ENCODE measurements at regions not wholly inside any gene's neighbourhood (a gene's known extent, or its start where the extent isn't known, plus 50 kb on each side); places are given as distances from the start of the nearest gene placed in this dataset.

DNA sequence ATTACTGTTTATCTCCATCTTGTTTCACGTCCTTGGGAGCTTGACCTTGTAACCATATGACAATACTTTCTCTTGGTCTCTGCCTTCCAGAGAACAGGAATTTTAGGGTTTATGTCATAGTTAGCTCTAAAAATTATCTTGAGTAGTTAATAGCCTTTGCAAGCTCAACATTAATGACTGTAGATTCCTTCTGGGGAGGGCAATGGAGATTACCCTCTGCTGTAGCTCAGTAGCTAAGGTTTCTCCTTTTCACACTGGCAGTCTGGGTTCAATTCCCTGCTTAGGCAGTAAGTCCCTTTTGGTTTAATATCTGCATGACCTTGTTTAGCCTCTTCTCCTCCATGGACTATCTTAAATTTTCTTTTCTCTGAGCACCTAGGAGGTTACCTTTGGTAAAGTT is 181.7 kb upstream of the GPR101 start (continued):
- TF ChIP-seq, protein P1, sequence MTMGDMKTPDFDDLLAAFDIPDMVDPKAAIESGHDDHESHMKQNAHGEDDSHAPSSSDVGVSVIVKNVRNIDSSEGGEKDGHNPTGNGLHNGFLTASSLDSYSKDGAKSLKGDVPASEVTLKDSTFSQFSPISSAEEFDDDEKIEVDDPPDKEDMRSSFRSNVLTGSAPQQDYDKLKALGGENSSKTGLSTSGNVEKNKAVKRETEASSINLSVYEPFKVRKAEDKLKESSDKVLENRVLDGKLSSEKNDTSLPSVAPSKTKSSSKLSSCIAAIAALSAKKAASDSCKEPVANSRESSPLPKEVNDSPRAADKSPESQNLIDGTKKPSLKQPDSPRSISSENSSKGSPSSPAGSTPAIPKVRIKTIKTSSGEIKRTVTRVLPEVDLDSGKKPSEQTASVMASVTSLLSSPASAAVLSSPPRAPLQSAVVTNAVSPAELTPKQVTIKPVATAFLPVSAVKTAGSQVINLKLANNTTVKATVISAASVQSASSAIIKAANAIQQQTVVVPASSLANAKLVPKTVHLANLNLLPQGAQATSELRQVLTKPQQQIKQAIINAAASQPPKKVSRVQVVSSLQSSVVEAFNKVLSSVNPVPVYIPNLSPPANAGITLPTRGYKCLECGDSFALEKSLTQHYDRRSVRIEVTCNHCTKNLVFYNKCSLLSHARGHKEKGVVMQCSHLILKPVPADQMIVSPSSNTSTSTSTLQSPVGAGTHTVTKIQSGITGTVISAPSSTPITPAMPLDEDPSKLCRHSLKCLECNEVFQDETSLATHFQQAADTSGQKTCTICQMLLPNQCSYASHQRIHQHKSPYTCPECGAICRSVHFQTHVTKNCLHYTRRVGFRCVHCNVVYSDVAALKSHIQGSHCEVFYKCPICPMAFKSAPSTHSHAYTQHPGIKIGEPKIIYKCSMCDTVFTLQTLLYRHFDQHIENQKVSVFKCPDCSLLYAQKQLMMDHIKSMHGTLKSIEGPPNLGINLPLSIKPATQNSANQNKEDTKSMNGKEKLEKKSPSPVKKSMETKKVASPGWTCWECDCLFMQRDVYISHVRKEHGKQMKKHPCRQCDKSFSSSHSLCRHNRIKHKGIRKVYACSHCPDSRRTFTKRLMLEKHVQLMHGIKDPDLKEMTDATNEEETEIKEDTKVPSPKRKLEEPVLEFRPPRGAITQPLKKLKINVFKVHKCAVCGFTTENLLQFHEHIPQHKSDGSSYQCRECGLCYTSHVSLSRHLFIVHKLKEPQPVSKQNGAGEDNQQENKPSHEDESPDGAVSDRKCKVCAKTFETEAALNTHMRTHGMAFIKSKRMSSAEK (CRISPR knock-in tag; IDR thresholded peaks at IDR 0.05; ENCODE audit: borderline replicate concordance) = no peak
- TF ChIP-seq HMGA2 (CRISPR knock-in tag; IDR thresholded peaks at IDR 0.05) (no peak), SMAD3 (CRISPR knock-in tag; IDR thresholded peaks at IDR 0.05; ENCODE audit: borderline replicate concordance) (no peak), OVOL2 (CRISPR knock-in tag; IDR thresholded peaks at IDR 0.05; ENCODE audit: borderline replicate concordance) (no peak), TP53 (CRISPR knock-in tag; IDR thresholded peaks at IDR 0.05) (no peak), PRRX2 (CRISPR knock-in tag; IDR thresholded peaks at IDR 0.05) (no peak), CREB1 (CRISPR knock-in tag; IDR thresholded peaks at IDR 0.05) (no peak)
- TF ChIP-seq, protein P2, sequence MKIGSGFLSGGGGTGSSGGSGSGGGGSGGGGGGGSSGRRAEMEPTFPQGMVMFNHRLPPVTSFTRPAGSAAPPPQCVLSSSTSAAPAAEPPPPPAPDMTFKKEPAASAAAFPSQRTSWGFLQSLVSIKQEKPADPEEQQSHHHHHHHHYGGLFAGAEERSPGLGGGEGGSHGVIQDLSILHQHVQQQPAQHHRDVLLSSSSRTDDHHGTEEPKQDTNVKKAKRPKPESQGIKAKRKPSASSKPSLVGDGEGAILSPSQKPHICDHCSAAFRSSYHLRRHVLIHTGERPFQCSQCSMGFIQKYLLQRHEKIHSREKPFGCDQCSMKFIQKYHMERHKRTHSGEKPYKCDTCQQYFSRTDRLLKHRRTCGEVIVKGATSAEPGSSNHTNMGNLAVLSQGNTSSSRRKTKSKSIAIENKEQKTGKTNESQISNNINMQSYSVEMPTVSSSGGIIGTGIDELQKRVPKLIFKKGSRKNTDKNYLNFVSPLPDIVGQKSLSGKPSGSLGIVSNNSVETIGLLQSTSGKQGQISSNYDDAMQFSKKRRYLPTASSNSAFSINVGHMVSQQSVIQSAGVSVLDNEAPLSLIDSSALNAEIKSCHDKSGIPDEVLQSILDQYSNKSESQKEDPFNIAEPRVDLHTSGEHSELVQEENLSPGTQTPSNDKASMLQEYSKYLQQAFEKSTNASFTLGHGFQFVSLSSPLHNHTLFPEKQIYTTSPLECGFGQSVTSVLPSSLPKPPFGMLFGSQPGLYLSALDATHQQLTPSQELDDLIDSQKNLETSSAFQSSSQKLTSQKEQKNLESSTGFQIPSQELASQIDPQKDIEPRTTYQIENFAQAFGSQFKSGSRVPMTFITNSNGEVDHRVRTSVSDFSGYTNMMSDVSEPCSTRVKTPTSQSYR (CRISPR knock-in tag; IDR thresholded peaks at IDR 0.05) = no peak
- TF ChIP-seq, protein P3, sequence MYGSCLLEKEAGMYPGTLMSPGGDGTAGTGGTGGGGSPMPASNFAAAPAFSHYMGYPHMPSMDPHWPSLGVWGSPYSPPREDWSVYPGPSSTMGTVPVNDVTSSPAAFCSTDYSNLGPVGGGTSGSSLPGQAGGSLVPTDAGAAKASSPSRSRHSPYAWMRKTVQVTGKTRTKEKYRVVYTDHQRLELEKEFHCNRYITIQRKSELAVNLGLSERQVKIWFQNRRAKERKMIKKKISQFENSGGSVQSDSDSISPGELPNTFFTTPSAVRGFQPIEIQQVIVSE (CRISPR knock-in tag; IDR thresholded peaks at IDR 0.05; ENCODE audit: borderline replicate concordance) = no peak
- TF ChIP-seq, protein P4, sequence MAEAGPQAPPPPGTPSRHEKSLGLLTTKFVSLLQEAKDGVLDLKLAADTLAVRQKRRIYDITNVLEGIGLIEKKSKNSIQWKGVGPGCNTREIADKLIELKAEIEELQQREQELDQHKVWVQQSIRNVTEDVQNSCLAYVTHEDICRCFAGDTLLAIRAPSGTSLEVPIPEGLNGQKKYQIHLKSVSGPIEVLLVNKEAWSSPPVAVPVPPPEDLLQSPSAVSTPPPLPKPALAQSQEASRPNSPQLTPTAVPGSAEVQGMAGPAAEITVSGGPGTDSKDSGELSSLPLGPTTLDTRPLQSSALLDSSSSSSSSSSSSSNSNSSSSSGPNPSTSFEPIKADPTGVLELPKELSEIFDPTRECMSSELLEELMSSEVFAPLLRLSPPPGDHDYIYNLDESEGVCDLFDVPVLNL (CRISPR knock-in tag; IDR thresholded peaks at IDR 0.05; ENCODE audit: borderline replicate concordance, low read depth) = no peak

DNA sequence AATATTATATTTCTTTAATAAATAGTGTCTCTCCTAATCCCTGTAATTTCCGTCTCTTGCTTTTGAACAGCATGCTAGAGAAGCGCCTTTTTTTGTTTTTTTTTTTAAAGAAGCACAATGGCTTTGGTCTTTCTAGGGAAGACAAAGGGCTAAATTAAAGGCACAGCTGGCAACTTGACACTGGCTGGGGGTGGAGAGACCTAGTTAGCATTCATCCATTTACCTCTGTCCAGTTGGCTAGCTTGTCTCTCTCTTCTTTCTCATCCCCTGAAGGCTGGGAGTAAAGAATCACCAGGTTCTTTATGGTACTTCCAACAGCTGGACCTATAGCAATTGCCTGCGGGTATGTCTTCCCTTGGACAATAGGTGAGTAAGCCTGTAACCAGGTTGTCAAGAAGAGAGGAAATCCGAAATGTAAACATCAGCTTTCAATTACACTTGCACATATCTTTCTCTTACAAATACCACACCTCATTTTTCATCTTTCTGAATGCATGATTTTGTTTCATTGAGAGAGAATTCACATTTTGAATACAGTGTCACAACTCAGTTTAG is 178.4 kb upstream of the GPR101 start:
- CTCF ChIA-PET = no interaction called here
- ATAC-seq = no peak

More for the DNA sequence above, 178.4 kb upstream of the GPR101 start:
- no peaks in the 10 kb centered on the region for H3K27me3 Mint-ChIP-seq (ENCODE audit: low read depth)
- peaks cover 31% of the 10 kb centered on the region for H3K9me3 Mint-ChIP-seq
- DNase-seq (ENCODE audit: low spot score) = no peak
- POLR2A ChIA-PET = no interaction called here
- H3K4me3 Mint-ChIP-seq = no peak overlapping the region
- TF ChIP-seq ZNF263 (CRISPR knock-in tag; IDR thresholded peaks at IDR 0.05; ENCODE audit: low read depth) (no peak), ZNF416 (CRISPR knock-in tag; IDR thresholded peaks at IDR 0.05) (no peak), ATF1 (CRISPR knock-in tag; IDR thresholded peaks at IDR 0.05) (no peak)
- TF ChIP-seq, protein P5, sequence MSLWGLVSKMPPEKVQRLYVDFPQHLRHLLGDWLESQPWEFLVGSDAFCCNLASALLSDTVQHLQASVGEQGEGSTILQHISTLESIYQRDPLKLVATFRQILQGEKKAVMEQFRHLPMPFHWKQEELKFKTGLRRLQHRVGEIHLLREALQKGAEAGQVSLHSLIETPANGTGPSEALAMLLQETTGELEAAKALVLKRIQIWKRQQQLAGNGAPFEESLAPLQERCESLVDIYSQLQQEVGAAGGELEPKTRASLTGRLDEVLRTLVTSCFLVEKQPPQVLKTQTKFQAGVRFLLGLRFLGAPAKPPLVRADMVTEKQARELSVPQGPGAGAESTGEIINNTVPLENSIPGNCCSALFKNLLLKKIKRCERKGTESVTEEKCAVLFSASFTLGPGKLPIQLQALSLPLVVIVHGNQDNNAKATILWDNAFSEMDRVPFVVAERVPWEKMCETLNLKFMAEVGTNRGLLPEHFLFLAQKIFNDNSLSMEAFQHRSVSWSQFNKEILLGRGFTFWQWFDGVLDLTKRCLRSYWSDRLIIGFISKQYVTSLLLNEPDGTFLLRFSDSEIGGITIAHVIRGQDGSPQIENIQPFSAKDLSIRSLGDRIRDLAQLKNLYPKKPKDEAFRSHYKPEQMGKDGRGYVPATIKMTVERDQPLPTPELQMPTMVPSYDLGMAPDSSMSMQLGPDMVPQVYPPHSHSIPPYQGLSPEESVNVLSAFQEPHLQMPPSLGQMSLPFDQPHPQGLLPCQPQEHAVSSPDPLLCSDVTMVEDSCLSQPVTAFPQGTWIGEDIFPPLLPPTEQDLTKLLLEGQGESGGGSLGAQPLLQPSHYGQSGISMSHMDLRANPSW (CRISPR knock-in tag; conservative IDR thresholded peaks at IDR 0.05; ENCODE audit: low read depth) = no peak
- TF ChIP-seq, protein P3 (CRISPR knock-in tag; IDR thresholded peaks at IDR 0.05; ENCODE audit: borderline replicate concordance) = no peak
- peaks cover 15% of the 10 kb centered on the region for H3K4me1 Mint-ChIP-seq
- no peak overlapping the region for H3K27ac Mint-ChIP-seq
- H3K36me3 Mint-ChIP-seq = peaks cover 8% of the 10 kb centered on the region
